ENCODE measurements at regions not wholly inside any gene's neighbourhood (a gene's known extent, or its start where the extent isn't known, plus 50 kb on each side); places are given as distances from the start of the nearest gene placed in this dataset.

DNA sequence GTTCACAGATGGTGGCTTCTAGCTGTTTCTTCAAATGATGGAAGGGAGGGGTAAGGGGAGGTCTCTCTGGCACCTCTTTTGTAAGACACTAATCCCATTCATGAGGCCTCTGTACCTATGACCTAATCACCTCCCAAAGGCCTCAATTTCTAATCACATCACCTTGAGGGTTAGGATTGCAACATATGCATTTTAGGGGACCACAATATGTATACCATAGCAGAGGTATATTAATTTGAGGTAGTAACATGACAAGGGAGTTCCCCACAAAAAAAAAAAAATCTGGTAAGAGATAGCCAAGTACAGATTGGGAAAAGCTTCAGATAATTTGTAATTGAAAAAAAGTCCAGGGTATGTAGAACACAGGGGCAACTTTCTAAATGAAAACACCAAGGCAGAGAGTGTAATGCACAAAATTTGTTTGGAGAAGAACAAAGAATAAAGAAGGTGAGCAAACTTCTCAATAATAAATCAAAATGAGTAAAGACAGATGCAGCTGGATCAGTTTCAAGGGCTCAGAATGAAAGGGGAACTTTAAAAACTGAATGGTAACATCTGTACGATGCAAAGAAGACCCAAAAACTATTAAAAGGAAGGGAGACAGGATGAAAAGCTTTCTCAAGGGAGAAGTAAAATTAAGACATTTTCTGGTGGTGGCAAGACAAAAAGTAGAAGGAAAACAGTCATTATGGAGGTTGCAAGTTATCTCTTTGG lies 125.5 kb upstream of the DCN start:
- Histone ChIP-seq H3K4me3 (ENCODE audit: low read length) (no peak overlapping the region), H3K9me3 (ENCODE audit: control insufficient read depth, low read depth, low read length) (no peaks in the 10 kb centered on the region), H3K9ac (ENCODE audit: low read length) (no peak overlapping the region), H3K27me3 (ENCODE audit: control insufficient read depth, insufficient read depth, low read length) (no peaks in the 10 kb centered on the region), H3K4me1 (ENCODE audit: control insufficient read depth, low read depth, low read length) (peaks cover 12% of the 10 kb centered on the region), H3K36me3 (ENCODE audit: control insufficient read depth, low read depth, low read length) (no peaks in the 10 kb centered on the region), H3K27ac (ENCODE audit: low read length) (no peak overlapping the region)

- Histone ChIP-seq H3K4me1 (ENCODE audit: control insufficient read depth, low read depth, low read length) (no peaks in the 10 kb centered on the region), H3K36me3 (ENCODE audit: control insufficient read depth, low read depth, low read length) (no peaks in the 10 kb centered on the region), H3K9ac (ENCODE audit: low read length) (no peak overlapping the region), H3K27me3 (ENCODE audit: control insufficient read depth, insufficient read depth, low read length) (no peaks in the 10 kb centered on the region), H3K9me3 (ENCODE audit: control insufficient read depth, low read depth, low read length) (no peaks in the 10 kb centered on the region), H3K4me3 (ENCODE audit: low read length) (no peak overlapping the region), H3K27ac (ENCODE audit: low read length) (no peak overlapping the region)
Measured at GRCh38 chr12:91290354-91290753, 107.7 kb upstream of the DCN start.

GRCh38 chr12:91289906-91290305 lies 107.3 kb upstream of the DCN start:
- no peak overlapping the region for H3K4me3 ChIP-seq (ENCODE audit: low read length)
- no peak overlapping the region for H3K27ac ChIP-seq (ENCODE audit: low read length)
- no peaks in the 10 kb centered on the region for H3K27me3 ChIP-seq (ENCODE audit: control insufficient read depth, insufficient read depth, low read length)
- no peak overlapping the region for H3K9ac ChIP-seq (ENCODE audit: low read length)
- H3K36me3 ChIP-seq (ENCODE audit: control insufficient read depth, low read depth, low read length), result no peaks in the 10 kb centered on the region
- H3K4me1 ChIP-seq (ENCODE audit: control insufficient read depth, low read depth, low read length), result no peaks in the 10 kb centered on the region
- no peaks in the 10 kb centered on the region for H3K9me3 ChIP-seq (ENCODE audit: control insufficient read depth, low read depth, low read length)

- no peaks in the 10 kb centered on the region for H3K4me1 ChIP-seq (ENCODE audit: control insufficient read depth, low read depth, low read length)
- no peaks in the 10 kb centered on the region for H3K9me3 ChIP-seq (ENCODE audit: control insufficient read depth, low read depth, low read length)
- no peak overlapping the region for H3K27ac ChIP-seq (ENCODE audit: low read length)
Measured at GRCh38 chr12:91289072-91289471, 106.5 kb upstream of the DCN start.

GRCh38 chr12:91287753-91288152 lies 105.1 kb upstream of the DCN start:
- Histone ChIP-seq H3K4me3 (ENCODE audit: low read length) (no peak overlapping the region), H3K27ac (ENCODE audit: low read length) (no peak overlapping the region), H3K9me3 (ENCODE audit: control insufficient read depth, low read depth, low read length) (no peaks in the 10 kb centered on the region), H3K9ac (ENCODE audit: low read length) (no peak overlapping the region), H3K27me3 (ENCODE audit: control insufficient read depth, insufficient read depth, low read length) (no peaks in the 10 kb centered on the region), H3K4me1 (ENCODE audit: control insufficient read depth, low read depth, low read length) (no peaks in the 10 kb centered on the region), H3K36me3 (ENCODE audit: control insufficient read depth, low read depth, low read length) (no peaks in the 10 kb centered on the region)

More at GRCh38 chr12:91289072-91289471, 106.5 kb upstream of the DCN start:
- Histone ChIP-seq H3K27me3 (ENCODE audit: control insufficient read depth, insufficient read depth, low read length) (no peaks in the 10 kb centered on the region), H3K4me3 (ENCODE audit: low read length) (no peak overlapping the region), H3K9ac (ENCODE audit: low read length) (no peak overlapping the region), H3K36me3 (ENCODE audit: control insufficient read depth, low read depth, low read length) (no peaks in the 10 kb centered on the region)

DNA sequence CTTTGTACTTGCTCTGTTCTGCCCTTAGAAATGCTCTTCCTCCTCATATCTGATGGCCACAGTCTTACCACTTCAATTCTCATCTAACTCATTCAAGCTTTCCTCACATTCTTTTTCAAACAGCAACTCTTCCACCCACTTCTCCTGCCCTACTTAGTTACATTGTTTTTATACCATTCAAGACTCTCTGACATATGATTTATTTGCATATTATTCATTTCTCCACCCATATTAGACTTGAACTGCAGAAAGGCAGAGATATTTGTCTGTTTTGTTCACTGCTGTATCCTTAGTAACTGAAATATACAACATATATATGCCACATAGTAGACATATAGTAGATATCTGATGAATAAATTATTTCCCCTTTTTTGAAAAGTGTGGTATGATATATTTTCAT lies 95.5 kb upstream of the DCN start:
- Histone ChIP-seq H3K27me3 (ENCODE audit: control insufficient read depth, insufficient read depth, low read length) (no peaks in the 10 kb centered on the region), H3K36me3 (ENCODE audit: control insufficient read depth, low read depth, low read length) (no peaks in the 10 kb centered on the region), H3K4me1 (ENCODE audit: control insufficient read depth, low read depth, low read length) (peaks cover 23% of the 10 kb centered on the region), H3K9ac (ENCODE audit: low read length) (no peak overlapping the region), H3K4me3 (ENCODE audit: low read length) (no peak overlapping the region), H3K9me3 (ENCODE audit: control insufficient read depth, low read depth, low read length) (no peaks in the 10 kb centered on the region), H3K27ac (ENCODE audit: low read length) (no peak overlapping the region)

GRCh38 chr12:91276509-91276908 lies 93.9 kb upstream of the DCN start:
- Histone ChIP-seq H3K9me3 (ENCODE audit: control insufficient read depth, low read depth, low read length) (no peaks in the 10 kb centered on the region), H3K4me1 (ENCODE audit: control insufficient read depth, low read depth, low read length) (peaks cover 38% of the 10 kb centered on the region), H3K36me3 (ENCODE audit: control insufficient read depth, low read depth, low read length) (no peaks in the 10 kb centered on the region), H3K9ac (ENCODE audit: low read length) (no peak overlapping the region), H3K4me3 (ENCODE audit: low read length) (no peak overlapping the region), H3K27me3 (ENCODE audit: control insufficient read depth, insufficient read depth, low read length) (no peaks in the 10 kb centered on the region), H3K27ac (ENCODE audit: low read length) (no peak overlapping the region)

- H3K9ac ChIP-seq (ENCODE audit: low read length), result no peak overlapping the region
- H3K27ac ChIP-seq (ENCODE audit: low read length), result no peak overlapping the region
- peaks cover 38% of the 10 kb centered on the region for H3K4me1 ChIP-seq (ENCODE audit: control insufficient read depth, low read depth, low read length)
- no peaks in the 10 kb centered on the region for H3K9me3 ChIP-seq (ENCODE audit: control insufficient read depth, low read depth, low read length)
- no peak overlapping the region for H3K4me3 ChIP-seq (ENCODE audit: low read length)
- H3K27me3 ChIP-seq (ENCODE audit: control insufficient read depth, insufficient read depth, low read length), result no peaks in the 10 kb centered on the region
- no peaks in the 10 kb centered on the region for H3K36me3 ChIP-seq (ENCODE audit: control insufficient read depth, low read depth, low read length)
Measured at GRCh38 chr12:91275321-91275720, 92.7 kb upstream of the DCN start.

DNA sequence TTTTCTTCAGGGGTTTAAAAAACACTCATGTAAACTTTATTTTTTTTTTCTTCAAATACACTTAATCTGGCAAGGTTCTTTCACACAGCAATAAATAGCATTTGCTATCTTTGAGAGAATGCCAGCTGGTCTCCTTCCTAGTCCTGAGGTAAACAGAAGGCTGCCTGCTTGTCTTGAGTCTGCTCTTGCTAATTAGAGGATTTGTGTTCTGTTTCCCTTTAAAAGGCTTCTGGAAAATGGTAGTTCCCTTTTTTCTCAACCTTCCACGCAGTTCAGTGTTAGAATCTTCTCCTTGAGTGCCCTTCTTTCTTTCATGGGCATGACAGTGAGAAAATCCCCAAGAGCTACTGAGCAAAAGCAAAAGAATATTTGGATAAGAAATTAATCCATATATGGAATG lies 92.3 kb upstream of the DCN start:
- Histone ChIP-seq H3K9me3 (ENCODE audit: control insufficient read depth, low read depth, low read length) (no peaks in the 10 kb centered on the region), H3K4me3 (ENCODE audit: low read length) (no peak overlapping the region), H3K36me3 (ENCODE audit: control insufficient read depth, low read depth, low read length) (no peaks in the 10 kb centered on the region), H3K9ac (ENCODE audit: low read length) (no peak overlapping the region), H3K27ac (ENCODE audit: low read length) (no peak overlapping the region), H3K27me3 (ENCODE audit: control insufficient read depth, insufficient read depth, low read length) (no peaks in the 10 kb centered on the region), H3K4me1 (ENCODE audit: control insufficient read depth, low read depth, low read length) (peaks cover 38% of the 10 kb centered on the region)

GRCh38 chr12:91273560-91273959 lies 90.9 kb upstream of the DCN start:
- H3K9me3 ChIP-seq (ENCODE audit: control insufficient read depth, low read depth, low read length), result no peaks in the 10 kb centered on the region
- H3K4me3 ChIP-seq (ENCODE audit: low read length), result no peak overlapping the region
- H3K36me3 ChIP-seq (ENCODE audit: control insufficient read depth, low read depth, low read length), result no peaks in the 10 kb centered on the region
- no peaks in the 10 kb centered on the region for H3K27me3 ChIP-seq (ENCODE audit: control insufficient read depth, insufficient read depth, low read length)
- peaks cover 38% of the 10 kb centered on the region for H3K4me1 ChIP-seq (ENCODE audit: control insufficient read depth, low read depth, low read length)
- H3K27ac ChIP-seq (ENCODE audit: low read length), result peak overlapping the region; percentile 24
- no peak overlapping the region for H3K9ac ChIP-seq (ENCODE audit: low read length)

DNA sequence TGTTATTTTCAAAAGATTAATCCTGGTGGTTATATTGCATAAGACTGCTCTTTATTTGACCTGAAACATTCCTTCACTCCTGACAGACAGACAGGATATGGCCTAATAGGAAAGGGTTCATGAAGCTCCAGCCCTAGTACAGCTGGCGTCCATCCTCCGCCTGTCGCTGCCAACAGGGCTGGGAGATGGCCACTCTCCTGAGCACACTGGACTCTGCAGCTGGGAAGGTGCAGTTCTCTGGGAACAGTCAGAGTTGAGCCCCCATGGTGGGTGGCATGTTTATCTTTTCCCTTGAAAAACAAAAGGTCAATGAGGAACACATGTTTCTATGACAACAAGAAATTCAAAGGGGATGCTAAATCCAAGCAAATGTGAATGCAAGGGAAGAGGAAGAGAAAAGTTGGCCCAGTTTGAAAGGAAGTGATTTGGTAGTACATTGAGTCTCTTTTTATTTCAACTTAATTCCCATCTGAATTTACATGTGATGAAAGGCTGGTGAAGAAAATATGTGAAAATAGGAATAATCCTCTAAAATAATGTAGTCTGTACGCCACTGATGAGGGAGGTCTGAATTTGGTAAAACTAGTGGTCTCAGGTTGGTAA lies 89.9 kb upstream of the DCN start:
- Histone ChIP-seq H3K4me1 (ENCODE audit: control insufficient read depth, low read depth, low read length) (peaks cover 38% of the 10 kb centered on the region), H3K27ac (ENCODE audit: low read length) (no peak overlapping the region), H3K4me3 (ENCODE audit: low read length) (no peak overlapping the region), H3K9me3 (ENCODE audit: control insufficient read depth, low read depth, low read length) (no peaks in the 10 kb centered on the region), H3K27me3 (ENCODE audit: control insufficient read depth, insufficient read depth, low read length) (no peaks in the 10 kb centered on the region), H3K9ac (ENCODE audit: low read length) (peak overlapping the region; percentile 15), H3K36me3 (ENCODE audit: control insufficient read depth, low read depth, low read length) (no peaks in the 10 kb centered on the region)

DNA sequence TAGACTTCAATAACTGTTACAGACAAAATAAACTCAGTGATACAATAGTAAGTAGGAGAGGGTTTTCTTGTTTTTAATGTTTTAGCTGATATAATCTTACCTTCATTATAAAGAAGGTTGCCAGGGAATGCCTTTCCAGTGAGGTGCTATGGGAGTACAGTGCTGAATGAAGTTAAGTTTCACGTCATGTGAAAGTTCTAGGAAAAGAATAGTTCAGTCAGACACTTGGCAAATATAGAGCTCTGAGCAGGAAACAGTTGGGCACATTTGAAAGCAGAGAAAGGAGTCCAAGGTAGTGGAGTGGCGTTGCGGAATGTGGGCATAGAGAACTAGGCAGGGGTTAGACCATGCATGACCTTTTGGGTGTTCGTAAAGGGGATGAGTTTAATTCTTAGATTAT lies 88.6 kb upstream of the DCN start:
- H3K9ac ChIP-seq (ENCODE audit: low read length), result no peak overlapping the region
- no peaks in the 10 kb centered on the region for H3K27me3 ChIP-seq (ENCODE audit: control insufficient read depth, insufficient read depth, low read length)
- no peaks in the 10 kb centered on the region for H3K36me3 ChIP-seq (ENCODE audit: control insufficient read depth, low read depth, low read length)
- no peak overlapping the region for H3K27ac ChIP-seq (ENCODE audit: low read length)
- H3K4me3 ChIP-seq (ENCODE audit: low read length), result no peak overlapping the region
- no peaks in the 10 kb centered on the region for H3K9me3 ChIP-seq (ENCODE audit: control insufficient read depth, low read depth, low read length)
- peaks cover 38% of the 10 kb centered on the region for H3K4me1 ChIP-seq (ENCODE audit: control insufficient read depth, low read depth, low read length)
